H9 (cell line): ENCODE measurements at regions not wholly inside any gene's neighbourhood (a gene's known extent, or its start where the extent isn't known, plus 50 kb on each side); places are given as distances from the start of the nearest gene placed in this dataset.

Source experiments
- DNase-seq: peaks from one replicate; pipeline ENCODE4 v3.0.0-alpha.2; 2017
- H2AFZ ChIP-seq: one replicate; pipeline ENCODE4 v1.6.1; 2013; ENCODE audit warnings: mild to moderate bottlenecking, low read length, control low read depth, moderate library complexity
- H2AK5ac ChIP-seq: 2 replicates; pipeline ENCODE4 v1.6.1; 2013; ENCODE audit warnings: low read length, control low read depth, mixed read lengths; ENCODE audit not compliant: insufficient read length
- H2BK120ac ChIP-seq: one replicate; pipeline ENCODE4 v1.6.1; 2013; ENCODE audit warnings: low read depth, mild to moderate bottlenecking, low read length, control low read depth, inconsistent platforms; ENCODE audit not compliant: poor library complexity, severe bottlenecking
- H2BK12ac ChIP-seq: 2 replicates; pipeline ENCODE4 v1.6.1; 2013; ENCODE audit warnings: low read length, control low read depth, mixed read lengths, low read depth; ENCODE audit not compliant: insufficient read length
- H2BK15ac ChIP-seq: 2 replicates; pipeline ENCODE4 v1.6.1; 2013; ENCODE audit warnings: low read depth, low read length, control low read depth
- H2BK20ac ChIP-seq: one replicate; pipeline ENCODE4 v1.6.1; 2013; ENCODE audit warnings: low read depth, mild to moderate bottlenecking, low read length, control low read depth, inconsistent platforms; ENCODE audit not compliant: poor library complexity, severe bottlenecking
- H2BK5ac ChIP-seq: 2 replicates; pipeline ENCODE4 v1.6.1; 2013; ENCODE audit warnings: low read length, control low read depth, mixed read lengths; ENCODE audit not compliant: insufficient read length
- H3K14ac ChIP-seq: 2 replicates; pipeline ENCODE4 v1.6.1; 2013; ENCODE audit warnings: low read length, control low read depth; ENCODE audit not compliant: insufficient read depth
- H3K18ac ChIP-seq: 2 replicates; pipeline ENCODE4 v1.6.1; 2013; ENCODE audit warnings: low read depth, mild to moderate bottlenecking, mixed read lengths, low read length, control low read depth; ENCODE audit not compliant: insufficient read length
- H3K23ac ChIP-seq: 2 replicates; pipeline ENCODE4 v1.6.1; 2013; ENCODE audit warnings: low read length, control low read depth, mixed read lengths, low read depth; ENCODE audit not compliant: insufficient read length
- H3K23me2 ChIP-seq: 2 replicates; pipeline ENCODE4 v1.6.1; 2013; ENCODE audit warnings: low read depth, mild to moderate bottlenecking, mixed read lengths, low read length, control low read depth; ENCODE audit not compliant: insufficient read length, poor library complexity, severe bottlenecking
- H3K27ac ChIP-seq: 2 replicates; pipeline ENCODE4 v1.5.1; 2013; ENCODE audit warnings: low read length, control low read depth, mixed read lengths, low read depth; ENCODE audit not compliant: insufficient read length
- H3K27me3 ChIP-seq: 2 replicates; pipeline ENCODE4 v1.6.1; 2013; ENCODE audit warnings: low read length, control low read depth, inconsistent platforms; ENCODE audit not compliant: insufficient read depth
- H3K4ac ChIP-seq: 2 replicates; pipeline ENCODE4 v1.6.1; 2013; ENCODE audit warnings: low read depth, mild to moderate bottlenecking, control low read depth, inconsistent platforms, low read length, moderate library complexity
- H3K4me1 ChIP-seq: 2 replicates; pipeline ENCODE4 v1.6.1; 2013; ENCODE audit warnings: low read length, control low read depth, inconsistent platforms; ENCODE audit not compliant: insufficient read depth
- H3K4me2 ChIP-seq: 2 replicates; pipeline ENCODE4 v1.6.1; 2013; ENCODE audit warnings: low read length, control low read depth, mixed read lengths; ENCODE audit not compliant: insufficient read length, insufficient read depth
- H3K56ac ChIP-seq: 2 replicates; pipeline ENCODE4 v1.6.1; 2013; ENCODE audit warnings: low read depth, mild to moderate bottlenecking, mixed read lengths, low read length, control low read depth; ENCODE audit not compliant: insufficient read length
- H3K79me1 ChIP-seq: 2 replicates; pipeline ENCODE4 v1.6.1; 2013; ENCODE audit warnings: low read depth, mild to moderate bottlenecking, moderate library complexity, low read length, control low read depth, inconsistent platforms; ENCODE audit not compliant: insufficient read depth, poor library complexity, severe bottlenecking
- H3K79me2 ChIP-seq: 2 replicates; pipeline ENCODE4 v1.6.1; 2013; ENCODE audit warnings: low read length, control low read depth, inconsistent platforms; ENCODE audit not compliant: insufficient read depth
- H3K9ac ChIP-seq: 2 replicates; pipeline ENCODE4 v1.6.1; 2013; ENCODE audit warnings: low read length, control low read depth, mixed read lengths; ENCODE audit not compliant: insufficient read length; ENCODE audit errors: extremely low read depth
- H3K9me3 ChIP-seq: one replicate; pipeline ENCODE4 v1.6.1; 2013; ENCODE audit warnings: low read depth, low read length, inconsistent platforms; ENCODE audit not compliant: control insufficient read depth
- H3T11ph ChIP-seq: one replicate; pipeline ENCODE4 v1.6.1; 2013; ENCODE audit warnings: mild to moderate bottlenecking, low read length, control low read depth, inconsistent platforms
- H4K20me1 ChIP-seq: one replicate; pipeline ENCODE4 v1.6.1; 2013; ENCODE audit not compliant: control insufficient read depth, insufficient read length, insufficient read depth
- H4K5ac ChIP-seq: 2 replicates; pipeline ENCODE4 v1.6.1; 2013; ENCODE audit warnings: low read depth, mild to moderate bottlenecking, mixed read lengths, low read length, control low read depth; ENCODE audit not compliant: insufficient read length
- H4K8ac ChIP-seq: replicated peaks from 2 replicates; pipeline ENCODE4 v1.6.1; 2013; ENCODE audit warnings: low read length, control low read depth, mixed read lengths, low read depth; ENCODE audit not compliant: insufficient read length
- H4K91ac ChIP-seq: 2 replicates; pipeline ENCODE4 v1.6.1; 2013; ENCODE audit warnings: low read depth, mild to moderate bottlenecking, moderate library complexity, mixed read lengths, low read length, control low read depth; ENCODE audit not compliant: insufficient read length
- H3K27ac Mint-ChIP-seq, 3 experiments: 2 replicates in 2 of 3; 3 replicates in 1 of 3; pipeline ENCODE4 v1.8.0; 2020 to 2021; ENCODE audit warnings: mixed read lengths in 3 of 3, mild to moderate bottlenecking in 1 of 3, moderate library complexity in 1 of 3
- H3K27me3 Mint-ChIP-seq: 2 replicates; pipeline ENCODE4 v1.8.0; 2021; ENCODE audit warnings: low read depth, mild to moderate bottlenecking, moderate library complexity, mixed read lengths
- H3K36me3 Mint-ChIP-seq, 3 experiments: 2 replicates in 2 of 3; 3 replicates in 1 of 3; pipeline ENCODE4 v1.8.0; 2020 to 2021; ENCODE audit warnings: low read depth in 3 of 3, mixed read lengths in 3 of 3; ENCODE audit not compliant: insufficient read depth in 1 of 3
- H3K4me1 Mint-ChIP-seq, 2 experiments: 2 replicates each; pipeline ENCODE4 v1.8.0; 2020; ENCODE audit warnings: mixed read lengths in 2 of 2
- H3K4me3 Mint-ChIP-seq, 2 experiments: 2 replicates in 1 of 2; 3 replicates in 1 of 2; pipeline ENCODE4 v1.8.0; 2020 to 2021; ENCODE audit warnings: mild to moderate bottlenecking in 2 of 2, mixed read lengths in 2 of 2, moderate library complexity in 1 of 2
- H3K9me3 Mint-ChIP-seq, 2 experiments: 2 replicates in 1 of 2; 3 replicates in 1 of 2; pipeline ENCODE4 v1.8.0; 2020; ENCODE audit warnings: mild to moderate bottlenecking in 2 of 2, mixed read lengths in 2 of 2, moderate library complexity in 1 of 2
- CTCF ChIP-seq: fragments of 200-600 bp; sonication (generic); conservative IDR thresholded peaks from 3 replicates; pipeline ENCODE4 v1.8.0; 2021; ENCODE audit warnings: antibody characterized with exemption, mild to moderate bottlenecking

GRCh38 chr21:26397545-26397944 is 175.5 kb downstream of the CYYR1 start:
- Histone ChIP-seq H3K14ac (no peak overlapping the region), H2BK12ac (no peak overlapping the region), H3K79me2 (no peaks in the 10 kb centered on the region), H4K8ac (no peak overlapping the region), H4K20me1 (no peaks in the 10 kb centered on the region), H3K79me1 (no peaks in the 10 kb centered on the region), H3K27me3 (no peaks in the 10 kb centered on the region), H3K4me2 (no peak overlapping the region), H2BK15ac (no peak overlapping the region), H2BK5ac (no peak overlapping the region), H3K9me3 (no peaks in the 10 kb centered on the region), H3K4ac (no peak overlapping the region), H3K56ac (no peak overlapping the region), H2BK20ac (no peak overlapping the region), H4K5ac (no peak overlapping the region), H2BK120ac (no peak overlapping the region), H3K23ac (no peak overlapping the region), H2AFZ (no peak overlapping the region), H3K23me2 (no peaks in the 10 kb centered on the region), H3K9ac (no peak overlapping the region), H4K91ac (no peak overlapping the region), H3K27ac (no peak overlapping the region), H3T11ph (no peak overlapping the region), H2AK5ac (no peak overlapping the region), H3K18ac (no peak overlapping the region), H3K4me1 (no peaks in the 10 kb centered on the region)
- peaks cover 4 to 5% of the 10 kb centered on the region in 2 experiments; a peak in 3 of 4 replicates for H3K4me1 Mint-ChIP-seq
- H3K36me3 Mint-ChIP-seq: peaks cover 0 to 4% (median 0%) of the 10 kb centered on the region in 3 experiments; a peak in 4 of 7 replicates
- DNase-seq: no peak
- no peak for TF ChIP-seq CTCF
- no peaks in the 10 kb centered on the region for H3K27me3 Mint-ChIP-seq
- peaks cover 0 to 5% of the 10 kb centered on the region in 2 experiments; a peak in 2 of 5 replicates for H3K9me3 Mint-ChIP-seq
- H3K4me3 Mint-ChIP-seq: no peak overlapping the region
- H3K27ac Mint-ChIP-seq: no peak overlapping the region
